ENCODE measurements at regions not wholly inside any gene's neighbourhood (a gene's known extent, or its start where the extent isn't known, plus 50 kb on each side); places are given as distances from the start of the nearest gene placed in this dataset.
"Not testable (repeated sequence)": the region's sequence is repeated elsewhere in the genome, so short reads cannot be mapped to it uniquely, and the experiment has no call there.

GRCh38 chr16:58983181-58983965 is 249.3 kb upstream of the GOT2 start:
- not testable (repeated sequence) for DNase-seq

DNA sequence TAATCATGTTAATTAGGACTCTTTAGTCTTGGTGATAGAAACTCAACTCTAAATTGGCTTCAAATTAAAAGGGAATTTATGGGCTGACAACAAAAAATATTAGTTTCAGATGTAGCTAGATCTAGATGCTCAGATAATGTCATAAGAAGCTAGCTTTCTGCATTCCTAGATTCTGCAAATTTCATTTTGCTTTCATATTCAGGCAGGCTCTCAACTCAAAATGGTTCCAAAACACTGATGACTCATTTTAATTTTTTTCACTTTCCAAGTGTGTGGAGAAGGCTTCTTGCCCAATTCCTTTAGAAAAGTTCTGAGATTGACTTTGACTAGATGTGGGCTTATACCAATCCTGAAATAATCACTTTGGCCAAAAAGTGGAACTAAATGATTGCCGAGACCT is 236.7 kb upstream of the GOT2 start:
- DNase-seq, result no peak

DNA sequence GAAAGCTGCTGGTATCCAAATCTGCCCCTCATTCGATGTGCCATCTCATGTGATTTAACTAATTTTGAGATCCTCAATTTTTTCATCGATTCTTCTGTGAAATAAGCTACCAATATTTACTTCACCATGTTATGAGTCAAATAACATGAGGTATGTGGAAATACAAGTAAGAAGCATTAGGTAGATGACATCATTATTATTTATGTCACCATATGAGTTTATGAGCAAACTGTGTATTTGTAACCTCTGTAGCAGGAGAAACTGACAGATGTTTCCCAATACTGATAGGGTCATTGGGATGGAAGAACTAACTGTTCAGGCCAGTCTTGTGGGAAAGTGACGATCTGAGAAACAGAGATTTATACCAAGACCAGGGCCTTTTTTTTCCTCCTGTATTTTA is 229.4 kb upstream of the GOT2 start:
- no peak for DNase-seq

- DNase-seq, result no peak
These were observed 228.7 kb upstream of the GOT2 start for GRCh38 chr16:58962811-58963210.

DNA sequence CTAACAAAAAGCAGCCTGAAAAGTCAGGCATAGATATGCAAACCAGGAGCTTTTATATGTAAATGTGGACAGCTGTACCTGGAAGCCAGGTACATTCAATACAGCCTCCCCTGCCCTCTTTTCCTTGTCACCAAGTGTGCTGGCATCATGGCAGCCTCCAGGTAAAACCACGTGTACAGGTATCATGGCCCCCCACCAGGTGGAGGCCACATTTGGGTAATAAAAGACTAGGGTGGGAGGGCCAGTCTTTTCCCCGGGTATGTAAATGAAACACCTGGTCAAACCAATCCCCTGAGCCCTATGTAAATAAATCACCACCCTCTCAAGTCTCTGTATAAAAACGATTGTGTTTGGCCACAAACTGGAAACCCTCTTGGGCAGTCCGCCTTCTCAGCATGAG is 226.4 kb upstream of the GOT2 start:
- no peak for DNase-seq

DNA sequence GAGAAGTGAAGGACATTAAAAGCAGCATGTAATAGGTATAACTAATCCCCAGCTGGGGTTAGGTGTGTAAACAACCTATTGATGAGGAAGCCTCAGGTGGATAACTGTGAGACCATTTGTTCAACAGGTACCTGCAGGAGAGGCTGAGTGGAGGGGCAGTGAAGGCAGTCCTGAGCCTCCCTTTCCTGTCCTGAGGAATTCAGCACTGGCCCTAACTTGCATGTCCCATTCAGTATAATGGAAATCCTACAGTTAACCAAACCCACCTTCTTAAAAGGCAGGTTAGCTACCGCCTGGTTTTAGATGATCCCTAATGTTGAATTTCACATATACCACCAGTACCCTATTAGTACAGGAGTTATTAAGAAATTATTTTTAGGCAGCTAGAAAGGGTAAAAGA is 225.9 kb upstream of the GOT2 start:
- DNase-seq, result no peak

DNA sequence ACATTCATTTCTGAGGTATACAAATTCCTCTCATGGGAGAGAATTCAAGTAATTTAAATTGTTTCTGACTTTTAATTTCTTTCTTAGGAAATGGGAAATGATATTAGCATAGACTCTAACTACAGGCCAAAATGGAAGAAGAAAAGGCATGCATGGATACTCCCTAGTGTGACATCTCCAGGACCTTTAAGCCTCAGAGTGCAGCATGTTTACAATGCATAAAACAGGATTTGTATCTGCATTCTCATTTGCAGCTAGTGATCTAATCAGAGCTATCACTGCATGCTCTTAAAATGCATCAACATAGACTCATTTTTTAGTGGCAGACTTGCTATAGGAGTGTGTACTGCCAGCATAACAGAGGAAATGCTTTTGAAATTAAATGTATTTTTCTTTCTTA is 224.6 kb upstream of the GOT2 start:
- DNase-seq, result no peak

DNA sequence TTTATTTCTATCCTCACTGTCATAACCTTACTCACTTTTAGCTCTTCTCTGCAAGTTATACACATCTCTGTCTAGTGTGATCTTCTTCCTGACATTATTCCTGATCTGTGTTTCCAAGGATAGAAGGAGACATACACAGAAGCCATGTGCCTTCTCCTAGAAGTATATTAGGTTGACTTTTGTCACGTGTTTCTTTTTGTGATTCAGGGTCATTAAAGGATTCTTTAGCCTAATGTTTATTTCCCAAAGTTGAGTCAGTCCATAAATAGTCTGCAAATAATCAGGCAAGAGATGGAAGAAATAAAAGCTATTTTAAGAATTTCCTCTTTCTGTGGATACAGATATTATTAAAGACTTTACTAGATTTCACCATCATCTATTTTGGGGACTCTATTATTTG is 214.1 kb upstream of the GOT2 start:
- DNase-seq, result no peak

GRCh38 chr16:58940609-58941008 is 206.5 kb upstream of the GOT2 start:
- DNase-seq, result no peak

- DNase-seq, result no peak
These were observed 204.7 kb upstream of the GOT2 start for GRCh38 chr16:58938811-58939210.

DNA sequence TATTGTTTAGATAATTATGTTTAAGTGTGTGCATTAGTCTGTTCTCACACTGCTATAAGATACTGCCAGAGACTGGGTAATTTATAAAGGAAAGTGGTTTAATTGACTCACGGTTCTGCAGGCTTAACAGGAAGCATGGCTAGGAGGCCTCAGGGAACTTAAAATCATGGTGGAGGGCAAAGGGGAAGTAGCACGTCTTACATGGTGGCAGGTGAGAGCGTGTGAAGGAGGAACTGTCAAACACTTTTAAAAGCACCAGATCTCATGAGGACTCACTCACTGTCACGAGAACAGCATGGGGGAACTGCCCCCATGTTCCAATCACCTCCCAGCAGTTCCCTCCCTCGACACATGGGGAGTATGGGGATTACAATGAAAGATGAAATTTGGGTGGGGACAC is 203.5 kb upstream of the GOT2 start:
- no peak for DNase-seq

- no peak for DNase-seq
These were observed 199.1 kb upstream of the GOT2 start for GRCh38 chr16:58933186-58933585.

DNA sequence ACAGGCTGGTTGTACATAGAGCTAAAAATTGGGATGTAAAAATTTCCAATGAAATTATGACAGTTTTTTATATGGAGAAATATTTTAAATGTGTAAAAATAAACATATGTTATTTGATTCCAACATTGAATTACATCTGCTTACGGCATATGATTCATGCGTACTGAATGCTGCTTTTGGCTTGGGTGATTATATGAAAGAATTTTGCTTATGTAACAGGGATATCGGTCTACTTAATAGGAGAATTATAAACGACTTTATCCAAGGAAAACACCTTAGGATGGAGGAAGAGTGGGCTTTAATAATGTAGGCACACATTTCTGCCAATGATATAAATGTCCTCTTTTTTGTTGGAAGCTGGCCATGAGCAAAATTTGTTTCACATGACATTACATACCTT is 197.3 kb upstream of the GOT2 start:
- DNase-seq, result no peak

DNA sequence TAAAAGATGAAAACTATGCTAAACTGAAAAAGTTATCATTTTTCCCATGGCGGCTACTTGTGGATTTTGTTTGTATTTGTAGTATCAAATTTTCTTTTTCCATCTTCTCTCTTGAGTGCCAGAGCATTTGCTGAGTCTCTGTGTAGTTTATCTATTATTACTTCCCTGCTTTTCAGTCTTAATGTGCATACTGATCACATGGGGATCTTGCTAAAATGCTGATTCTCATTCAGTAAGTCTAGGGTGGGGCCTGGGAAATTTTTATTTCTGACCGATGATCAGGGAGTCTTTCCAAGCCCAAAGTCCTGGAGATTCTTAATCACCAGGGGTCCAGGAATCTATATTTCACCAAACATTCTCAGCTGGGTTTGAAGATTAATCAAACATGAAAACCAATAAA is 189.0 kb upstream of the GOT2 start:
- no peak for DNase-seq

DNA sequence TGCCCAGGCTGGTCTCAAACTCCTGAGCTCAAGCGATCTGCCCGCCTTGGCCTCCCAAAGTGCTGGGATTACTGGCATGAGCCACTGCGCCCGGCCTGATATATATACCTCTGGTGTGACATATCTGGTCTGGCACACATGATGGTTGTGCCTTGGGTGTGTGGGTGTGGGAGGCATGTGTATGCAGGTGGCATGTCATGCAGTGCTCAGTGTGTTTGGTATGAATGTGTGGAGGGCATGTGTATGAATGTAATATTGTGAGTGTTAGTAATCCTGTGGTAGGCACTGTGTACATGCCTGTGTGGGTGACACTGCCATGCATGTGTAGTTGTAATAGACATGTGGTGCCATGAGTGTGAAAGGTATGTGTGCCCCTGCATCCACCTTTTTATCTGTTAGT is 179.3 kb upstream of the GOT2 start:
- no peak for DNase-seq

GRCh38 chr16:58912571-58912970 is 178.5 kb upstream of the GOT2 start:
- no peak for DNase-seq

DNA sequence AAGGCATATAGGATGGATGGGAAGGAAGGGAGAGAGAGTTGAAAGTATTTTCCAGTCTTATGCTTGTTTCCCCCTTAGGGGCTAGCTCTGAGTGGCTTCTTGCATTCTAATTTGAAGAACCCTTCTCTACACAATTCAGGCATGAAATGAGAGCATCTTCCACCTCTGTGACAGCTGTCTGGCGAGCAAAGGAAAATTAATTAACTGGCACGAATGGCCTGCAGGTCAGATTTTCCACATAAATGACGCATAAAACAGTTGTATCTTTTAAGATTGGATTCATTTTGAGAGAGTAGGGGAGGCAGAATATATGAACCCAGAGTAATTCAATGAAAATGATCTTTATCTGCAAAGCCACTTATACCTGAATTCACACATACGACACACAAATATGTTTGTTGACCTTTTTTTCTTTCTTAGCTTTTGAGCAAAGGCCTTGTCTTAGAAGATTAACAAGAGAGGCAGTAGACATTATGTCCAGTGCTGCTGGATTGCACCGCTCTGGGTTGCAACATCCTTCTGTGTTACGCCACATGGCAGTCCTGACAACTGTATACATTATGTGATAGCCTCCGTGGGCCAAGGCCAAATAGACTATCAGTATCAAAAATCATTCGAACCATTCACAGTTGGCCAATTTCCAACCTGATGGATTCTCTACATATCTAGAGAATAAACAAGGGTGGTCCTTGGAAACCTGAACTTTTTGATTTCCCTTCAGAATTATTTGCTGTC is 173.0 kb upstream of the GOT2 start:
- no peak for DNase-seq

DNA sequence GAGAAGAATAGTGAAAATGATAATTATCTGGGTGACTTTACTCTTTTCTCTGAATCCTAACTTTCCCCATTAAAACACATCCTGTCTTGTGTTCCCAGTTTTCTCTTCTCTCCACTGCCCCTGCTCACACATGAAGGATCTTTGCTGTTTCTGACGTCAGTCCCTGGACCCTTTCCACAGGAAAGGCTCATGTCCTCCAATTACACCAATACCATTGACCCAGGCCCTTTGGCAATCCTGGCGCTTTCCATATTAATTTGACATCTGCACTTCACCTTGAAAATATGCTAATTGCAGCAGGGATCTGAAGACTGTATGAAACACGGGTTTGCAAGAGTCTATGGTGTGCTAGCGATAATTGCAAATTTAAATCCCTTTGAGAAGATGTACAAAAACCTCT is 170.2 kb upstream of the GOT2 start:
- no peak for DNase-seq

DNA sequence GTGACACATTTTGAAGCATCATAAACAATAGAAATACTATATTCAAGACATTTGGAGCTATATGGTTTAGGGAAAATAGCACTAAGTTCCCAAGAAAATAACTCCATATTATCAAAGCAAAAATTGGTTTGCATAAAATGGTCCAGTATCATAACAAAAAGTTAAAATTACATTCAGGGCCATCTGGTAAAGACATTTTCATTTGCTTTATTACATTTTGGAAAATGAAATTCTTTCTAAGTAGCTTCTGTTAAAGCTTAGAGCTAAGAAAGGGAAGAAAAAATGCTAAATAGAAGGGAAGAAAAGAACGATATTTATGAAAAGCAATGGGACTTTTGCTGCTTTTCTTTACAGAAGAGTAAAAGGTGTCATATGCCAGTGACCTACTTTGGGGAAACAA is 155.4 kb upstream of the GOT2 start:
- no peak for DNase-seq

GRCh38 chr16:58885528-58886170 is 151.5 kb upstream of the GOT2 start:
- DNase-seq, result no peak

- DNase-seq, result no peak
These were observed 150.0 kb upstream of the GOT2 start for GRCh38 chr16:58884141-58884540.

DNA sequence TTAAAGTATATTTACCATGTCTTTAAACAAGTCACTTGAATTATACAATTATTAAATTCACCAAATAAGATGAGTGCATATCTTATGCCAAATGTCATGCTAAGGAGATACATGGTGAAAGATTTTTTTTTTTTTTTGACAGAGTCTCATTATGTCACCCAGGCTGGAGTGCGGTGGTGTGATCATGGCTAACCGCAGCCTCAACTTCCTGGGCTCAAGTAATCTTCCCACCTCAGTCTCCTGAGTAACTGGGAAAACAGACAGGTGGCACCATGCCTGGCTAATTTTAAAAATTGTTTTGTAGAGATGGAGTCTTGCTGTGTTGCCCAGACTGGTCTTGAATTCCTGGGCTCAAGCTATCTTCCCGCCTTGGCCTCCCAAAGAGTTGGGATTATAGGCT is 149.0 kb upstream of the GOT2 start:
- no peak for DNase-seq

DNA sequence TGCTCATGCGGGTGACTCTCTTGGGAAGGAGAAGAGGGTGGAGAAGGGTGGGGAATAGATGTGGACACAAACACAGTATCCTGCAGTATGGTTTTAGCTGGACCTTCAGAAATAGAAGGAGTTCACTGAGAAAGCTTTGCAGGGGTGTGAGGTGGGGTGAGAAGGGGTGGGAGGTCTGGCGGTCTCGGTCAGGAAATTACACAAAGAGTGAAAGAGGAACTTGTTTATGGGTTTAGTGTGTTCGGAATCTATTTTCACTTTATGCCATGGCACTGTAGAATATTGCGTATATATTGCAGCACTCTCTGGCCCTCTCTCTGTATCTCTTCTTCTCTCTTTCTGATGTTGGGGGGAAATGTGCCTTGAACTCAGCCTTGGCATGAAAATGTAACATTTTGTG is 148.2 kb upstream of the GOT2 start:
- peak; percentile 20 for DNase-seq

- DNase-seq, result not testable (repeated sequence)
These were observed 144.5 kb upstream of the GOT2 start for GRCh38 chr16:58878641-58879040.
